PFSK-1 (cell line): ENCODE measurements at regions not wholly inside any gene's neighbourhood (a gene's known extent, or its start where the extent isn't known, plus 50 kb on each side); places are given as distances from the start of the nearest gene placed in this dataset.

Experiments
- FOXP2 ChIP-seq: optimal IDR thresholded peaks from 2 replicates; pipeline ENCODE3; 2011; ENCODE audit warnings: borderline replicate concordance, control low read depth, inconsistent platforms; ENCODE audit not compliant: insufficient read depth; ENCODE audit errors: extremely low read length, extremely low read depth
- POLR2AphosphoS5 ChIP-seq: IDR thresholded peaks from 2 replicates; pipeline ENCODE4 v1.6.1; 2012; ENCODE audit warnings: low read depth, mild to moderate bottlenecking, control low read depth, low read length, moderate library complexity
- SIN3A ChIP-seq: IDR thresholded peaks from 2 replicates; pipeline ENCODE4 v1.6.1; 2012; ENCODE audit warnings: mild to moderate bottlenecking, low read length, moderate library complexity, borderline replicate concordance; ENCODE audit not compliant: insufficient read depth
- TAF1 ChIP-seq: IDR thresholded peaks from 2 replicates; pipeline ENCODE4 v1.6.1; 2012; ENCODE audit warnings: low read length, control low read depth, borderline replicate concordance; ENCODE audit not compliant: insufficient read depth
- TF ChIP-seq, protein P1 (sequence below), 2 experiments: IDR thresholded peaks; 2 replicates each; pipeline versions ENCODE4 v1.6.1 to v1.8.0; 2011 to 2012; ENCODE audit warnings: low read depth in 2 of 2, low read length in 2 of 2, control low read depth in 1 of 2, inconsistent platforms in 1 of 2, mild to moderate bottlenecking in 1 of 2, moderate library complexity in 1 of 2; ENCODE audit not compliant: insufficient read depth in 1 of 2

DNA sequence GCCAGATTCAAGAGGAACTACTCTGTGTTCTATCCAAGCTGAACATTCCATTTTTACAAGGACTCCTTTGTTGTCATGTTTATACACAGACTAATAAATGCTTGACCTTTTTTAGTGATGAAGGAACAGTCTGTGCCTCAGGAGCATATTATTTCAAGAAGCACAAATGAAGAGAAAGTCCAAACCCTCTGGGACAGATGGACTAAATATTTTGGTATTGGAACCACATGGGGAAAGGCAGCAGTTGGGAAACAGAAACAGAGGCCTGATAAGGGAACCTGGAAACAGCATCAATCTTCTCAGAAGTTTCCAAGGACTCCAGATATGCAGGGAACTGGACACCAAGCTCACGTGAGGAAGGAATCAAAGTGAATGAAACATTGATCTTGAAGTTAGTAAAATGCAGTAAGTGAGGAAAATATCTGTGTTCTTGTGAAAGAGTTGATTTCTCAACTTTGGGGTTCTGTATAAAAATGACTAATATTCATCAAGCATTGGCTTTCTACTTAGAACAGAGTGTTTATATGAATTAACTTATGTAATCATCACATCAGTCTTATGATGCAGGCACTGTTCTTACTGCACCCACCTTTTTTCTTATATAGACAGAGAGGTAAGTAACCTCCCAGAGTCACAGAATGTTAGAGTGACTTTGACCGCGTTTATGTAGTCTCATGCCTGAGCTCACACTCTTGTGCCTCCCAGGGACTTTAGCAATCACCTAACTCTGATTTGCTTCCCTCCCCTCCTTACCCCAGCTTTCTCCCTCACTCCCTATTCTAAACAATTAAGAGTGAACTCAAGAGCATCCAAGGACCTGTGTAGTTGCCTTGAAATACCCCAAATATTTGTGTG lies 148.9 kb upstream of the JADE1 start:
- TF ChIP-seq, protein P1, sequence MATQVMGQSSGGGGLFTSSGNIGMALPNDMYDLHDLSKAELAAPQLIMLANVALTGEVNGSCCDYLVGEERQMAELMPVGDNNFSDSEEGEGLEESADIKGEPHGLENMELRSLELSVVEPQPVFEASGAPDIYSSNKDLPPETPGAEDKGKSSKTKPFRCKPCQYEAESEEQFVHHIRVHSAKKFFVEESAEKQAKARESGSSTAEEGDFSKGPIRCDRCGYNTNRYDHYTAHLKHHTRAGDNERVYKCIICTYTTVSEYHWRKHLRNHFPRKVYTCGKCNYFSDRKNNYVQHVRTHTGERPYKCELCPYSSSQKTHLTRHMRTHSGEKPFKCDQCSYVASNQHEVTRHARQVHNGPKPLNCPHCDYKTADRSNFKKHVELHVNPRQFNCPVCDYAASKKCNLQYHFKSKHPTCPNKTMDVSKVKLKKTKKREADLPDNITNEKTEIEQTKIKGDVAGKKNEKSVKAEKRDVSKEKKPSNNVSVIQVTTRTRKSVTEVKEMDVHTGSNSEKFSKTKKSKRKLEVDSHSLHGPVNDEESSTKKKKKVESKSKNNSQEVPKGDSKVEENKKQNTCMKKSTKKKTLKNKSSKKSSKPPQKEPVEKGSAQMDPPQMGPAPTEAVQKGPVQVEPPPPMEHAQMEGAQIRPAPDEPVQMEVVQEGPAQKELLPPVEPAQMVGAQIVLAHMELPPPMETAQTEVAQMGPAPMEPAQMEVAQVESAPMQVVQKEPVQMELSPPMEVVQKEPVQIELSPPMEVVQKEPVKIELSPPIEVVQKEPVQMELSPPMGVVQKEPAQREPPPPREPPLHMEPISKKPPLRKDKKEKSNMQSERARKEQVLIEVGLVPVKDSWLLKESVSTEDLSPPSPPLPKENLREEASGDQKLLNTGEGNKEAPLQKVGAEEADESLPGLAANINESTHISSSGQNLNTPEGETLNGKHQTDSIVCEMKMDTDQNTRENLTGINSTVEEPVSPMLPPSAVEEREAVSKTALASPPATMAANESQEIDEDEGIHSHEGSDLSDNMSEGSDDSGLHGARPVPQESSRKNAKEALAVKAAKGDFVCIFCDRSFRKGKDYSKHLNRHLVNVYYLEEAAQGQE (IDR thresholded peaks at IDR 0.05; ENCODE audit: insufficient read depth in 1 of 2, low read depth in 2 of 2, low read length in 2 of 2), result no peak
- no peak for TF ChIP-seq TAF1
- TF ChIP-seq SIN3A, result no peak
- TF ChIP-seq POLR2AphosphoS5, result no peak
- TF ChIP-seq FOXP2, result no peak

DNA sequence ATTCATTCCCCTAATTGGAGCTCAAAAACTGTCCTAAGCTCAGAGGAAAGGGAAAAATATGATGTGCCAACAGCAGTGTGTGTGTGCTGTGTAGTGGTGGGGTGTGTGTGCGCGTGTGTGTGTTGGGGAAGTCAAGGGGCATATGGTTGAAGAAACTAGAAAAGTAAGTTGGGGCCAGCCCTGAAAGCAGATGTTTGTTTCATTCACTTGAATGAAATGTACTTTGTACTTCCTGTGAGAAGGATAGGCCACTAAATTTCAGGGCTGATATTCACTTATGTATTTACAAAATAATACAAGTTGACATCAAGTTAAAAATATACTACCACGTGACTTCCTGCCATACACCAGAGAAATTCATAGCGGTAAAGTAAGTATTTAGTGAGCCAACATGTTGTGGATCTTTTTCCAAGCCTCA lies 151.3 kb upstream of the JADE1 start:
- TF ChIP-seq TAF1 (no peak), POLR2AphosphoS5 (no peak), SIN3A (no peak), FOXP2 (no peak)
- TF ChIP-seq, protein P1 (IDR thresholded peaks at IDR 0.05; ENCODE audit: insufficient read depth in 1 of 2, low read depth in 2 of 2, low read length in 2 of 2), result no peak

DNA sequence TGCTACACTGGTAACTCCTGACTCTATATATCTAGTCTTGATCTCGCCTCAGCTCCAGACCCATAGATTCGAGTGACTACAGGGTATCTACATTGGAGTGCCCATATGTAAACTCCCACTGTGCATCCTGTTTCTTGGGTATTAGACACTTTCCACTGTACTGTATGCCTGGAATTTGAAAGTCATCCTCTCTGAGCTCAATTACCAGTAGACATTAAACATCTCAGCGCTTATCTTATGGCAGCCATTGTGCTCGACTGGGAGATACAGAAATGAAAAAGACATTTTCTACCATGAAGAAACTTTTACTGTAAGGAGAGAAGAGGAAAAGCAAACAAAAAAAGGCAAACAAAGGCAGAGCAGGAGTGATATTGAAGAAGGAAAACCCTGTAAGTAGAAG lies 151.9 kb upstream of the JADE1 start:
- TF ChIP-seq, protein P1 (IDR thresholded peaks at IDR 0.05; ENCODE audit: insufficient read depth in 1 of 2, low read depth in 2 of 2, low read length in 2 of 2), result no peak
- no peak for TF ChIP-seq POLR2AphosphoS5
- no peak for TF ChIP-seq SIN3A
- no peak for TF ChIP-seq TAF1
- no peak for TF ChIP-seq FOXP2

DNA sequence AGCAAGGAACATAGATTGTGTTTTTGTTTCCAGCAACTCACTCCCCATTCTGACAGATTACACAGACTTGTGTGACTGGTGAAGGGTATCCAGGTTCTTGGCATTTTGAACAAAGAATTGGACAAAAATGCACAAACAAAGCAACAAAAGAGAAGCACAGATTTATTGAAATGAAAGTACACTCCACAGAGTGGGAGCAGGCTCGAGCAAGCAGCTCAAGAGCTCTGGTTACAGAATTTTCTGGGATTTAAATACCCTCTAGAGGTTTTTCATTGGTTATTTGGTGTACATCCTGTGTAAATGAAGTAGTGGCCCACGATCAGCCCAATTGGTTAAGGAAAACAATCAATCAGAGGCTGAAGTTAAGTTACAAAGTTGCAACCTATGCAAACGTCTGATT lies 155.0 kb upstream of the JADE1 start:
- TF ChIP-seq, protein P1 (IDR thresholded peaks at IDR 0.05; ENCODE audit: insufficient read depth in 1 of 2, low read depth in 2 of 2, low read length in 2 of 2), result no peak
- TF ChIP-seq SIN3A, result no peak
- no peak for TF ChIP-seq FOXP2
- no peak for TF ChIP-seq POLR2AphosphoS5
